Fibroblast of gingiva (primary cell): ENCODE measurements at regions not wholly inside any gene's neighbourhood (a gene's known extent, or its start where the extent isn't known, plus 50 kb on each side); places are given as distances from the start of the nearest gene placed in this dataset.
"Not testable (repeated sequence)": the region's sequence is repeated elsewhere in the genome, so short reads cannot be mapped to it uniquely, and the experiment has no call there.

Experiments
- DNase-seq: peaks from one replicate; pipeline ENCODE4 v3.0.0-alpha.2; 2011; ENCODE audit warnings: low read depth

- DNase-seq: no peak
Observed at GRCh38 chr5:53160895-53161294, 51.3 kb upstream of the MOCS2 start.

DNA sequence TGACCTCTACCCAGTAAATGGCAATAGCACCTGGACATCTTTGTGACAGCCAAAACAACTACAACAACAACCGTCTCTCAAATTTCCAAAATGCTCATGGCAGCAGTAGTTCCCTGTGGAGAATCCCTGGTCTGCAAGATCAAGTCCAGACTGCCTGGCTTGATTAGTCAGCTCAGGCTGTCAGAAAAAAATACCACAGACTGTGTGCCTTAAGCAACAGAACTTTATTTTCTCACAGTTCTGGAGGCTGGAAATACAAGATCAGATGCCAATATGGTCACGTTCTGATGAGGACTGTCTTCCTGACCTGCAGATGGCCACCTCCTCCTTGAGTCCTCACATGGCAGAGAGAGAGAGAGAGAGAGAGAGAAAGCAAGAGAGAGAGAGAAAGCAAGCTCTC, 52.3 kb upstream of the MOCS2 start:
- DNase-seq: peak; percentile 32

DNA sequence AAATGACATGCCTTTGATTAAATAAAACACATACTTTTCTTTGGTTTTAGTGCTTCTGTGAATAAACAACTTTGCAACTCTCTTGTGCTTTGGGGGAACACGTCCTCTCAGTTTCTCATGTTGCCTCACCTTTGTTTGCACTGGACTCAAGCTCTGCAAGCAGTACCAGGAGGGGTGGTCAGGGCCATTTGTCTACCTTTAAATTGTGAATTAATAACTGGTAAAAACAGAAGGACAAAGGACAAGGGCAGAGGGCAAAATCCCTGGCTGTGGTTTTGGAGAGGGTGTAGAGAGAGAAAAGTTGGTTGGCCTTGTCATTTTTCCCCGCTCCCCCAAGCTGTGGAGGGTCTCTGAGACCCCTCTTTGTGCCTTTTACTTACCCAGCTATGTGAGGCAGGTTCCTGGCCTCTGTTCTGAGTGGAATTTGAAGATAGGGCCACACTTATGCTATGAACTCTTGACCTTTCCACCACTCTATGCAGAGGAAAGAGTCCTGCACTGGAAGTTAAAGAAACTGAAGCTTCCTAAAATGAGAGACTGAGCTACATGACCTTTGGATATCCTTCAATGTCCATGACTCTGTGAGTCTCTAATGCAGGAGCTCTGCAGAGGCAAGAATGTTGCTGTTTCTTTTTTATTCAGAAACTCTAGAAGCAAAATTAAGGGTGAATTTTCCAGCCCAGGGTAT, 55.1 kb upstream of the MOCS2 start:
- DNase-seq: peak; percentile 4

GRCh38 chr5:53165431-53166182, 56.0 kb upstream of the MOCS2 start:
- no peak for DNase-seq

- peak; percentile 49 for DNase-seq
Observed at GRCh38 chr5:53166183-53166495, 56.6 kb upstream of the MOCS2 start.

- peak; percentile 93 for DNase-seq
Observed at GRCh38 chr5:53167836-53168235, 58.3 kb upstream of the MOCS2 start.

- DNase-seq: no peak
Observed at GRCh38 chr5:53169933-53170332, 60.4 kb upstream of the MOCS2 start.

DNA sequence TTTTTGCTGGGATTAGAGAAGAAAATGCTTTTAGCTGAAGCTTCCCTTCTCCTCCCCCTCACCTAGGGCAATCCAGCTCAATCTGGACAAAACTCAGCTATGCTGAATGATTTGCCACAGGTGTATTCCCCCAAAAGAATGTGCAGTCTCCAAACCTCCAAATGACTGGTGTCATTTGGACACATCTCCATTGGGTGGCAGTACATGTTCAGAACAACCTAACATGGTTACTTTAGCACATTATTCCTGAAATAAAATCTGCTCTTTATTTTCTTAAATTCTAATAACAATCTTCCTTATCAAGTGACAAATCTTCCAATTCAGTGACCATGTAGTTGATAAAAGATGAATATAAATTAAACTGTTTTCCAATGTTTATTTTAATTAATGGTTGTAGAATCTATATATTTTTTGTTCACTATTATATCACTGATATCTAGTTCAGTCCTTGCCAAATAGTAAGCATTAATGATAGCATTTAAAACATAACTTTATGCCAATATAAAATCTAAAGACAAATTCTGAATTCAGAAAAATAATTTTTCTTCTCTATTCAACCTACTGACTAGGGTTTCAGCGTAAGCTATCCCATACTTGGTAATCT, 61.3 kb upstream of the MOCS2 start:
- peak; percentile 21 for DNase-seq

GRCh38 chr5:53172073-53172472, 62.5 kb upstream of the MOCS2 start:
- not testable (repeated sequence) for DNase-seq

GRCh38 chr5:53172630-53173029, 63.1 kb upstream of the MOCS2 start:
- DNase-seq: no peak

- peak; percentile 21 for DNase-seq
Observed at GRCh38 chr5:53173083-53173482, 63.5 kb upstream of the MOCS2 start.

DNA sequence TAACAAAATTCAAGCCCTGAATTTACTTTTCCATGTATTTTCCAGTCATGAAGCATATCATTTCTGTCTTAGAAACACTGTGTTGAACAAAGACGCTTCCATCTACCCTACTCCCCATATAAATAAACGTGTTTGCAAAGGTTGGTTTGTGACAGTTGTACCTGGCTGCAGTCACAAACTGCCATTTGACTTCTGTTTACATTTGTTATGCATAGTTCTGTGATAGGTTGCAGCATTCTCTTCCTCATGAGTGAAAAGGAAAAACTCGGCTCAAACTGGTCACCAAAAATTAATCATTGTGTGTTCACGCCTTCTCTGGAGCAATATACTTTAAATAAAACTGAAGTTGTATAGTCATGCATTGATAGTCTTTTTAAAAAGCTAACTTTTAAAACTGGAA, 69.3 kb upstream of the MOCS2 start:
- DNase-seq: no peak

DNA sequence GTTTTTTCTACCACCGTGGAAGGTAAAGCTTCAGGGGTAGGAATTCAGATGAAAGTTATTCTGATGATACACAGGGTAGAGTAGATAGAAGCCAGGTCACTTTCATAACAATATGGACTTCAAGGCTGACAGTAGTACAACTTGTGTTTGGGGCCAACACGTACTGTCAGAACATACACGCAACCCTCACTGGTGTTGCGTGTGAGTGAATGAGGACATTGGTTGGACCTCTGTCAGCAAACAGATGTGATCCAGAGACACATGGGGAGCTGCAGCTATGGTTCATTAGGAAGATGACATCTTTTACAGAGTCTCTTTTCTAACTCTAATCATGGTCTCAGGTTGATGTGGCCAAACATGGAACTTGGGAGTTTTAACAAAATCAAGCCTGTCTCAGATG, 70.1 kb upstream of the MOCS2 start:
- DNase-seq: peak; percentile 20

- no peak for DNase-seq
Observed at GRCh38 chr5:53180538-53180937, 71.0 kb upstream of the MOCS2 start.

DNA sequence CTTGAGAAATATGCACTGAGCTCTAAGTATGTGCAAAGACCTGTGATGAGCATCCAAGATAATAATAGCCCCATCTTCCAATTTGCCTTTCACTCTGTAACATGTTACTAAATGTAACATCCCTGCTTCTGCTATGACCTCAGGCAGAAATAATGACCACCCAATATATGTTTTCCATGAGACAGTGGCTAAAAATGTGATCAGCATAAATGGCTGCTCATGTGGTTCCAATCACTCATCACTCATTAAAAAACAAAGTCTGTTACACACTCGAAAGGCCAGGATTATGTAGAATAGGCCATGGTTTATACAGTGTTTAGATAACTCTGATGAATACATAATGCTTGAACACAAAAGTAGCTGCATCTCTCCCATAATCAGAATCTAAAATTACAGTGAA, 71.4 kb upstream of the MOCS2 start:
- no peak for DNase-seq

GRCh38 chr5:53183880-53184279, 74.3 kb upstream of the MOCS2 start:
- DNase-seq: no peak

DNA sequence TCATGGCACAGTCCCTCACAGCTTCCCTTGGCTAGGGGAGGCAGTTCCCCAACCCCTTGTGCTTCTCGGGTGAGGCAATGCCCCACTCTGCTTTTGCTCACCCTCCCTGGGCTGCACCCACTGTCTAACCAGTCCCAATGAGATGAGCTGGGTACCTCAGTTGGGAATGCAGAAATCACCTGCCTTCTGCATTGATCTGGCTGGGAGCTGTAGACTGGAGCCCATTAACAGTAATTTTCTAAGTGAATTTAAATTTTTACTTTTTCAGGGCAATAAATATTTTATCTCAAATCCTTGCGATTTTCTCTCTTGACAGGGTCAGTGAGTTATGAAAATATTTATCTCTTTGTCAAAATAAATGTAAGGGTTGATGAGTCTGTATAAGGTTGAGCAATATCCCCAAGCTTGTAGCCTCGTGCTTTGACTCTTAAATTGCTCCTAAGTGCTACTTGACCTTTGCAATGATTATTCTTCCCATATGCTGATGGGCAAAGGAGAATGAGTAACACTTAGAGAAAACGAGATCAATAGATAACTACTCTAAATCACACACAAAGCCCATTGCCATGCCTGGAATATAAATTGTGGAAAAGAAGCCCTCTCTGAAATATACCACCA, 82.1 kb upstream of the MOCS2 start:
- peak; percentile 50 for DNase-seq

DNA sequence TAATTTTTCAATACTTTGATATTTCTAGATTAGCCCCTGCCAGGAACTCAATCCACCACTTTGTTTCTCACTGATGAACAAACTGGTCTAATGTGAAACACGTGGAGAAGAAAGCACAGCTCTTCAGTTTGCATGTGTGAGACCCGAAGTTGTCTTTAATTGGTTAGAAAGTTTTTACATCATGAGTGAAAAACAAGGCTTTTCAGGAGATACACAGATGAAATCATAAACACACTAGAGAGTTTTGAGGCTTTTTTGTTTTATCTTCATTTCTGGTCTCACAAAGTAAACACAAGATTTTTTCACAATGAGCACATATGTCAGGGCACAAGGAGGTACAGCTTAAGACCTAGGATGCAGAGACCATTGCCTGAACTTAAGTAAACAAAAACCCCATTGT, 84.5 kb upstream of the MOCS2 start:
- DNase-seq: peak; percentile 9

- no peak for DNase-seq
Observed at GRCh38 chr5:53199882-53200281, 90.3 kb upstream of the MOCS2 start.

GRCh38 chr5:53200306-53200705, 90.7 kb upstream of the MOCS2 start:
- no peak for DNase-seq

DNA sequence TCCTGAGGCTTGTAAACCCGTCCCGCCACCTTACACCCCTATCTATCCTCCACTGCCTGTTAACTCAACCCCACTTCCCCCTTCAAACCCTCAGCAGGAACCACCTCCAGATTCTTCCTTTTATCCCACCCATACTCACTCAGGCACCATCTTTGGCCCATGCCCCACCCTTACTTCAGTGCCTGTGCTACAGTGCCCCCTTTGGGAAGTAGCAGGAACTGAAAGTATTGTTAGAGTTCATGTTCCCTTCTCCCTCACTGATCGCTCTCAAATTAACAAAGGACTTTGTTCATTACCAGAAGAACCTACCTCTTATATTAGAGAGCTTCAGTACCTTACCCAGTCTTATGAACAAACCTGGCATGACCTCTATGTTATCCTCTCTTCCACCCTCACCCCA, 92.2 kb upstream of the MOCS2 start:
- no peak for DNase-seq

DNA sequence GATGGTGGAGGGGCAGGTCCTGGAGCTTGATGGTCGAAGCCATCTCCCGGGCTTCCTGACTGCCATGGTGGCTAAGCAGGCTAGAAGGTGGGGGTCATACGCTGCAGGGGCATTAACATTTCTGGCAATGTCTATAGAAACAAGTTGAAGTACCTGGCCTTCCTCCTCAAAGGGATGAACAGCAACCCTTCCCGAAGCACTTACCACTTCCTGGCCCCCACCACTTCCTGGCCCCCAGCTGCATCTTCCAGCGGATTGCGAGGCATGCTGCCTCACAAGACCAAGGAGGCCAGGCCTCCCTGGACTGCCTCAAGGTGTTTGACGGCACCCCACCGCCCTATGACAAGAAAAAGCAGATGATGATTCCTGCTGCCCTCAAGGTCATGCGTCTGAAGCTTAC, 97.0 kb upstream of the MOCS2 start:
- no peak for DNase-seq

- DNase-seq: no peak
Observed at GRCh38 chr5:53211799-53212198, 102.2 kb upstream of the MOCS2 start.
